SH-SY5Y (cell line): ENCODE measurements at regions not wholly inside any gene's neighbourhood (a gene's known extent, or its start where the extent isn't known, plus 50 kb on each side); places are given as distances from the start of the nearest gene placed in this dataset.

Experiments
- GATA2 ChIP-seq: IDR thresholded peaks from 2 replicates; pipeline ENCODE4 v1.6.1; 2011; ENCODE audit warnings: mild to moderate bottlenecking, low read depth, low read length
- GATA3 ChIP-seq: IDR thresholded peaks from 2 replicates; pipeline ENCODE4 v1.6.1; 2011; ENCODE audit warnings: low read depth, mild to moderate bottlenecking, low read length, moderate library complexity

- TF ChIP-seq GATA2, result no peak
- TF ChIP-seq GATA3, result no peak
Measured at GRCh38 chr11:115996808-115997188, 492.6 kb upstream of the CADM1 start.
